ENCODE measurements at regions not wholly inside any gene's neighbourhood (a gene's known extent, or its start where the extent isn't known, plus 50 kb on each side); places are given as distances from the start of the nearest gene placed in this dataset.

- intact Hi-C loops (cut with micrococcal nuclease), result no loop called here
- Histone ChIP-seq H3K27me3 (ENCODE audit: low read depth) (peaks cover 54% of the 10 kb centered on the region), H3K4me3 (no peak overlapping the region), H3K27ac (replicated peaks) (no peak overlapping the region), H3K9me3 (replicated peaks) (peaks cover 4% of the 10 kb centered on the region), H3K36me3 (no peaks in the 10 kb centered on the region), H3K4me1 (no peaks in the 10 kb centered on the region)
- TF ChIP-seq CTCF (IDR thresholded peaks at IDR 0.05; ENCODE audit: borderline replicate concordance), result no peak
- no peak for DNase-seq
These were observed 50.6 kb upstream of the NKD1 start for GRCh38 chr16:50497592-50497991.

GRCh38 chr16:50496990-50497389 is 51.2 kb upstream of the NKD1 start:
- no peak for DNase-seq
- no peak for TF ChIP-seq CTCF (IDR thresholded peaks at IDR 0.05; ENCODE audit: borderline replicate concordance)
- Histone ChIP-seq H3K36me3 (no peaks in the 10 kb centered on the region), H3K27me3 (ENCODE audit: low read depth) (peaks cover 48% of the 10 kb centered on the region), H3K9me3 (replicated peaks) (peaks cover under 1% of the 10 kb centered on the region), H3K27ac (replicated peaks) (no peak overlapping the region), H3K4me1 (no peaks in the 10 kb centered on the region), H3K4me3 (no peak overlapping the region)
- intact Hi-C loops (cut with micrococcal nuclease), result no loop called here

- H3K4me3 ChIP-seq, result no peak overlapping the region
- no peak overlapping the region for H3K27ac ChIP-seq (replicated peaks)
- no peaks in the 10 kb centered on the region for H3K4me1 ChIP-seq
- peaks cover 35% of the 10 kb centered on the region for H3K27me3 ChIP-seq (ENCODE audit: low read depth)
- intact Hi-C loops (cut with micrococcal nuclease), result no loop called here
- no peaks in the 10 kb centered on the region for H3K36me3 ChIP-seq
- TF ChIP-seq CTCF (IDR thresholded peaks at IDR 0.05; ENCODE audit: borderline replicate concordance), result no peak
- DNase-seq, result no peak
- H3K9me3 ChIP-seq (replicated peaks), result no peaks in the 10 kb centered on the region
These were observed 52.5 kb upstream of the NKD1 start for GRCh38 chr16:50495673-50496072.

- Histone ChIP-seq H3K27ac (replicated peaks) (no peak overlapping the region), H3K4me3 (no peak overlapping the region), H3K27me3 (ENCODE audit: low read depth) (peaks cover 27% of the 10 kb centered on the region), H3K4me1 (no peaks in the 10 kb centered on the region), H3K36me3 (no peaks in the 10 kb centered on the region), H3K9me3 (replicated peaks) (no peaks in the 10 kb centered on the region)
- DNase-seq, result no peak
- intact Hi-C loops (cut with micrococcal nuclease), result no loop called here
- no peak for TF ChIP-seq CTCF (IDR thresholded peaks at IDR 0.05; ENCODE audit: borderline replicate concordance)
These were observed 53.4 kb upstream of the NKD1 start for GRCh38 chr16:50494501-50495491.

- H3K4me3 ChIP-seq, result no peak overlapping the region
- intact Hi-C loops (cut with micrococcal nuclease), result no loop called here
- H3K36me3 ChIP-seq, result no peaks in the 10 kb centered on the region
- DNase-seq, result no peak
- H3K9me3 ChIP-seq (replicated peaks), result no peaks in the 10 kb centered on the region
- H3K27ac ChIP-seq (replicated peaks), result no peak overlapping the region
- H3K27me3 ChIP-seq (ENCODE audit: low read depth), result peaks cover 37% of the 10 kb centered on the region
- no peaks in the 10 kb centered on the region for H3K4me1 ChIP-seq
- TF ChIP-seq CTCF (IDR thresholded peaks at IDR 0.05; ENCODE audit: borderline replicate concordance), result no peak
These were observed 56.7 kb upstream of the NKD1 start for GRCh38 chr16:50491516-50491915.

Measured in left ventricle myocardium inferior (tissue), 1 donor.